ENCODE measurements at regions not wholly inside any gene's neighbourhood (a gene's known extent, or its start where the extent isn't known, plus 50 kb on each side); places are given as distances from the start of the nearest gene placed in this dataset.

- no peak for DNase-seq (ENCODE audit: insufficient read length, low spot score, missing footprints)
- Histone ChIP-seq H3K4me2 (ENCODE audit: insufficient read depth, low read length) (no peak overlapping the region), H3K4me3 (ENCODE audit: insufficient read depth, low read length) (no peak overlapping the region), H3K9me3 (ENCODE audit: low read depth, low read length) (no peaks in the 10 kb centered on the region), H3K36me3 (ENCODE audit: insufficient read depth, low read length) (no peaks in the 10 kb centered on the region), H3K4me1 (ENCODE audit: insufficient read depth, low read length) (no peaks in the 10 kb centered on the region), H2AFZ (ENCODE audit: low read length) (no peak overlapping the region), H3K79me2 (ENCODE audit: insufficient read depth, low read length) (no peaks in the 10 kb centered on the region), H3K27me3 (ENCODE audit: insufficient read depth, low read length) (no peaks in the 10 kb centered on the region), H3K27ac (ENCODE audit: low read depth, low read length) (no peak overlapping the region), H4K20me1 (ENCODE audit: insufficient read depth, low read length) (no peaks in the 10 kb centered on the region)
- TF ChIP-seq CTCF (IDR thresholded peaks at IDR 0.05; ENCODE audit: extremely low read depth, low read depth, low read length) = no peak
Measured at GRCh38 chr2:199690225-199690624, 160.8 kb downstream of the FTCDNL1 start.

GRCh38 chr2:199685669-199686068 is 165.3 kb downstream of the FTCDNL1 start:
- Histone ChIP-seq H3K27me3 (ENCODE audit: insufficient read depth, low read length) (no peaks in the 10 kb centered on the region), H3K4me2 (ENCODE audit: insufficient read depth, low read length) (no peak overlapping the region), H3K36me3 (ENCODE audit: insufficient read depth, low read length) (no peaks in the 10 kb centered on the region), H2AFZ (ENCODE audit: low read length) (no peak overlapping the region), H3K9me3 (ENCODE audit: low read depth, low read length) (no peaks in the 10 kb centered on the region), H3K79me2 (ENCODE audit: insufficient read depth, low read length) (no peaks in the 10 kb centered on the region), H3K4me3 (ENCODE audit: insufficient read depth, low read length) (no peak overlapping the region), H3K27ac (ENCODE audit: low read depth, low read length) (no peak overlapping the region), H4K20me1 (ENCODE audit: insufficient read depth, low read length) (no peaks in the 10 kb centered on the region), H3K4me1 (ENCODE audit: insufficient read depth, low read length) (no peaks in the 10 kb centered on the region)
- no peak for DNase-seq (ENCODE audit: insufficient read length, low spot score, missing footprints)
- no peak for TF ChIP-seq CTCF (IDR thresholded peaks at IDR 0.05; ENCODE audit: extremely low read depth, low read depth, low read length)

GRCh38 chr2:199684832-199685231 is 166.2 kb downstream of the FTCDNL1 start:
- H4K20me1 ChIP-seq (ENCODE audit: insufficient read depth, low read length) = no peaks in the 10 kb centered on the region
- no peak for TF ChIP-seq CTCF (IDR thresholded peaks at IDR 0.05; ENCODE audit: extremely low read depth, low read depth, low read length)
- no peaks in the 10 kb centered on the region for H3K79me2 ChIP-seq (ENCODE audit: insufficient read depth, low read length)

GRCh38 chr2:199684168-199684567 is 166.8 kb downstream of the FTCDNL1 start:
- Histone ChIP-seq H3K4me3 (ENCODE audit: insufficient read depth, low read length) (no peak overlapping the region), H3K79me2 (ENCODE audit: insufficient read depth, low read length) (no peaks in the 10 kb centered on the region), H3K4me1 (ENCODE audit: insufficient read depth, low read length) (no peaks in the 10 kb centered on the region), H3K36me3 (ENCODE audit: insufficient read depth, low read length) (no peaks in the 10 kb centered on the region), H2AFZ (ENCODE audit: low read length) (no peak overlapping the region), H3K4me2 (ENCODE audit: insufficient read depth, low read length) (no peak overlapping the region), H3K27me3 (ENCODE audit: insufficient read depth, low read length) (no peaks in the 10 kb centered on the region), H4K20me1 (ENCODE audit: insufficient read depth, low read length) (no peaks in the 10 kb centered on the region), H3K27ac (ENCODE audit: low read depth, low read length) (no peak overlapping the region), H3K9me3 (ENCODE audit: low read depth, low read length) (no peaks in the 10 kb centered on the region)
- no peak for DNase-seq (ENCODE audit: insufficient read length, low spot score, missing footprints)
- TF ChIP-seq CTCF (IDR thresholded peaks at IDR 0.05; ENCODE audit: extremely low read depth, low read depth, low read length) = no peak

More at GRCh38 chr2:199684832-199685231, 166.2 kb downstream of the FTCDNL1 start:
- Histone ChIP-seq H3K27ac (ENCODE audit: low read depth, low read length) (no peak overlapping the region), H3K36me3 (ENCODE audit: insufficient read depth, low read length) (no peaks in the 10 kb centered on the region), H3K4me3 (ENCODE audit: insufficient read depth, low read length) (no peak overlapping the region), H3K9me3 (ENCODE audit: low read depth, low read length) (no peaks in the 10 kb centered on the region), H3K27me3 (ENCODE audit: insufficient read depth, low read length) (no peaks in the 10 kb centered on the region), H3K4me2 (ENCODE audit: insufficient read depth, low read length) (no peak overlapping the region), H2AFZ (ENCODE audit: low read length) (no peak overlapping the region), H3K4me1 (ENCODE audit: insufficient read depth, low read length) (no peaks in the 10 kb centered on the region)
- no peak for DNase-seq (ENCODE audit: insufficient read length, low spot score, missing footprints)
